HUES48 (cell line): ENCODE measurements at regions not wholly inside any gene's neighbourhood (a gene's known extent, or its start where the extent isn't known, plus 50 kb on each side); places are given as distances from the start of the nearest gene placed in this dataset.

ENCODE experiments used
- H3K27ac ChIP-seq: one replicate; pipeline ENCODE4 v1.7.0; 2013; ENCODE audit warnings: low read depth, low read length, inconsistent platforms
- H3K27me3 ChIP-seq: 2 replicates; pipeline ENCODE4 v1.6.1; 2013; ENCODE audit warnings: mild to moderate bottlenecking, low read length; ENCODE audit not compliant: control insufficient read depth, insufficient read depth
- H3K36me3 ChIP-seq: 2 replicates; pipeline ENCODE4 v1.6.1; 2013; ENCODE audit warnings: low read length; ENCODE audit not compliant: control insufficient read depth, insufficient read depth
- H3K4me1 ChIP-seq: 2 replicates; pipeline ENCODE4 v1.6.1; 2013; ENCODE audit warnings: mild to moderate bottlenecking, low read length; ENCODE audit not compliant: control insufficient read depth, insufficient read depth
- H3K4me3 ChIP-seq: 2 replicates; pipeline ENCODE4 v1.5.1; 2013; ENCODE audit warnings: mild to moderate bottlenecking, low read depth, low read length
- H3K9ac ChIP-seq: 2 replicates; pipeline ENCODE4 v1.6.1; 2013; ENCODE audit warnings: mild to moderate bottlenecking, low read depth, low read length, moderate library complexity
- H3K9me3 ChIP-seq: 2 replicates; pipeline ENCODE4 v1.6.1; 2013; ENCODE audit warnings: low read length; ENCODE audit not compliant: control insufficient read depth, insufficient read depth

GRCh38 chr1:166353213-166353612 lies 186.4 kb upstream of the FAM78B start:
- Histone ChIP-seq H3K27ac (no peak overlapping the region), H3K4me1 (0 out of 2 replicates have a peak, but pooled peaks cover 5% of the 10 kb centered on the region), H3K36me3 (no peaks in the 10 kb centered on the region), H3K9me3 (no peaks in the 10 kb centered on the region), H3K9ac (no peak overlapping the region), H3K4me3 (no peak overlapping the region), H3K27me3 (no peaks in the 10 kb centered on the region)

- Histone ChIP-seq H3K27me3 (no peaks in the 10 kb centered on the region), H3K9me3 (no peaks in the 10 kb centered on the region), H3K4me1 (0 out of 2 replicates have a peak, but pooled peaks cover 5% of the 10 kb centered on the region), H3K27ac (no peak overlapping the region), H3K36me3 (no peaks in the 10 kb centered on the region), H3K4me3 (no peak overlapping the region), H3K9ac (no peak overlapping the region)
Observed at GRCh38 chr1:166354406-166354805, 187.6 kb upstream of the FAM78B start.

- no peak overlapping the region for H3K4me3 ChIP-seq
- H3K36me3 ChIP-seq = no peaks in the 10 kb centered on the region
- H3K27me3 ChIP-seq = no peaks in the 10 kb centered on the region
- no peak overlapping the region for H3K9ac ChIP-seq
- no peaks in the 10 kb centered on the region for H3K9me3 ChIP-seq
- no peaks in the 10 kb centered on the region for H3K4me1 ChIP-seq
- H3K27ac ChIP-seq = no peak overlapping the region
Observed at GRCh38 chr1:166365081-166365480, 198.3 kb upstream of the FAM78B start.

GRCh38 chr1:166368030-166368429 lies 201.2 kb upstream of the FAM78B start:
- H3K4me3 ChIP-seq = no peak overlapping the region
- H3K27me3 ChIP-seq = no peaks in the 10 kb centered on the region
- no peaks in the 10 kb centered on the region for H3K4me1 ChIP-seq

GRCh38 chr1:166377896-166378295 lies 211.1 kb upstream of the FAM78B start:
- no peak overlapping the region for H3K4me3 ChIP-seq
- H3K9me3 ChIP-seq = no peaks in the 10 kb centered on the region
- H3K36me3 ChIP-seq = no peaks in the 10 kb centered on the region
- H3K9ac ChIP-seq = no peak overlapping the region
- no peak overlapping the region for H3K27ac ChIP-seq
- H3K4me1 ChIP-seq = peaks cover 7% of the 10 kb centered on the region
- H3K27me3 ChIP-seq = no peaks in the 10 kb centered on the region

More at GRCh38 chr1:166368030-166368429, 201.2 kb upstream of the FAM78B start:
- H3K9ac ChIP-seq = no peak overlapping the region
- no peak overlapping the region for H3K27ac ChIP-seq
- H3K9me3 ChIP-seq = no peaks in the 10 kb centered on the region
- H3K36me3 ChIP-seq = no peaks in the 10 kb centered on the region

- Histone ChIP-seq H3K4me1 (peaks cover 16% of the 10 kb centered on the region), H3K27me3 (peaks cover 4% of the 10 kb centered on the region; the same call in 1 of the 2 replicates), H3K4me3 (no peak overlapping the region), H3K9me3 (no peaks in the 10 kb centered on the region), H3K36me3 (no peaks in the 10 kb centered on the region), H3K27ac (no peak overlapping the region), H3K9ac (no peak overlapping the region)
Observed at GRCh38 chr1:166378805-166379204, 212.0 kb upstream of the FAM78B start.

GRCh38 chr1:166379447-166379846 lies 212.6 kb upstream of the FAM78B start:
- Histone ChIP-seq H3K4me3 (no peak overlapping the region), H3K36me3 (no peaks in the 10 kb centered on the region), H3K27me3 (peaks cover 10% of the 10 kb centered on the region), H3K4me1 (peaks cover 23% of the 10 kb centered on the region), H3K27ac (no peak overlapping the region), H3K9me3 (no peaks in the 10 kb centered on the region), H3K9ac (no peak overlapping the region)

GRCh38 chr1:166383137-166383536 lies 216.3 kb upstream of the FAM78B start:
- H3K4me1 ChIP-seq = peaks cover 39% of the 10 kb centered on the region
- no peaks in the 10 kb centered on the region for H3K9me3 ChIP-seq
- H3K36me3 ChIP-seq = no peaks in the 10 kb centered on the region
- H3K4me3 ChIP-seq = peak overlapping the region; percentile 25; the same call in 1 of the 2 replicates
- peak overlapping the region; percentile 22 for H3K27ac ChIP-seq
- H3K27me3 ChIP-seq = peaks cover 28% of the 10 kb centered on the region
- H3K9ac ChIP-seq = no peak overlapping the region

- H3K27ac ChIP-seq = peak overlapping the region; percentile 22
- H3K9me3 ChIP-seq = no peaks in the 10 kb centered on the region
- no peak overlapping the region for H3K9ac ChIP-seq
- H3K4me1 ChIP-seq = peaks cover 39% of the 10 kb centered on the region
- no peaks in the 10 kb centered on the region for H3K36me3 ChIP-seq
- peak overlapping the region; percentile 25; the same call in 1 of the 2 replicates for H3K4me3 ChIP-seq
- H3K27me3 ChIP-seq = peaks cover 28% of the 10 kb centered on the region
Observed at GRCh38 chr1:166383635-166384346, 217.0 kb upstream of the FAM78B start.

- H3K36me3 ChIP-seq = no peaks in the 10 kb centered on the region
- H3K9me3 ChIP-seq = no peaks in the 10 kb centered on the region
- H3K27ac ChIP-seq = no peak overlapping the region
- H3K9ac ChIP-seq = no peak overlapping the region
- peaks cover 28% of the 10 kb centered on the region for H3K27me3 ChIP-seq
- peaks cover 39% of the 10 kb centered on the region for H3K4me1 ChIP-seq
- H3K4me3 ChIP-seq = no peak overlapping the region
Observed at GRCh38 chr1:166384948-166385347, 218.1 kb upstream of the FAM78B start.

GRCh38 chr1:166390366-166391033 lies 223.7 kb upstream of the FAM78B start:
- Histone ChIP-seq H3K4me3 (no peak overlapping the region), H3K9me3 (no peaks in the 10 kb centered on the region), H3K9ac (no peak overlapping the region), H3K27ac (no peak overlapping the region), H3K27me3 (peaks cover 7% of the 10 kb centered on the region; the same call in 1 of the 2 replicates), H3K36me3 (no peaks in the 10 kb centered on the region), H3K4me1 (peaks cover 7% of the 10 kb centered on the region)
